H1 (cell line): ENCODE measurements at regions not wholly inside any gene's neighbourhood (a gene's known extent, or its start where the extent isn't known, plus 50 kb on each side); places are given as distances from the start of the nearest gene placed in this dataset.
A peak's percentile ranks its signal among the peaks of the same experiment; 100 is the strongest.

ENCODE experiments used
- CBX5 ChIP-seq: fragments of 300-800, 300-1000 bp; sonication (generic); IDR thresholded peaks from 2 replicates; pipeline ENCODE4 v1.7.1; 2016; ENCODE audit warnings: antibody characterized with exemption, low read length, low read depth
- EZH2 ChIP-seq: fragments of 200-600 bp; sonication (generic); IDR thresholded peaks from 2 replicates; pipeline ENCODE4 v1.7.1; 2012; ENCODE audit warnings: low read depth, mild to moderate bottlenecking, moderate library complexity, low read length, inconsistent platforms; ENCODE audit not compliant: severe bottlenecking
- SAP30 ChIP-seq: fragments of 300-600 bp; sonication (generic); IDR thresholded peaks from 2 replicates; pipeline ENCODE4 v1.7.1; 2012; ENCODE audit warnings: low read length, moderate library complexity, mild to moderate bottlenecking, inconsistent platforms; ENCODE audit not compliant: insufficient read depth, insufficient replicate concordance
- TAF1 ChIP-seq: IDR thresholded peaks from 2 replicates; pipeline ENCODE4 v1.6.1; 2011; ENCODE audit warnings: mild to moderate bottlenecking, low read depth, low read length
- TF ChIP-seq, protein P1 (sequence below): fragments of 300-600 bp; sonication (generic); IDR thresholded peaks from 2 replicates; pipeline ENCODE4 v1.7.1; 2012; ENCODE audit warnings: low read length, moderate library complexity, mild to moderate bottlenecking, inconsistent platforms; ENCODE audit not compliant: insufficient replicate concordance
- TF ChIP-seq, protein P2 (sequence below), 3 experiments: IDR thresholded peaks; 1 replicate in 2 of 3; 2 replicates in 1 of 3; pipeline versions ENCODE4 v1.5.1 to v1.6.1; 2011; ENCODE audit warnings: low read length in 3 of 3, mild to moderate bottlenecking in 3 of 3, inconsistent platforms in 2 of 3, low read depth in 1 of 3, moderate library complexity in 1 of 3; ENCODE audit not compliant: insufficient read depth in 1 of 3; ENCODE audit errors: control extremely low read depth in 1 of 3
- TF ChIP-seq, protein P3 (sequence below): IDR thresholded peaks from 2 replicates; pipeline ENCODE4 v1.6.1; 2011; ENCODE audit warnings: low read depth, mild to moderate bottlenecking, low read length; ENCODE audit not compliant: insufficient read depth

DNA sequence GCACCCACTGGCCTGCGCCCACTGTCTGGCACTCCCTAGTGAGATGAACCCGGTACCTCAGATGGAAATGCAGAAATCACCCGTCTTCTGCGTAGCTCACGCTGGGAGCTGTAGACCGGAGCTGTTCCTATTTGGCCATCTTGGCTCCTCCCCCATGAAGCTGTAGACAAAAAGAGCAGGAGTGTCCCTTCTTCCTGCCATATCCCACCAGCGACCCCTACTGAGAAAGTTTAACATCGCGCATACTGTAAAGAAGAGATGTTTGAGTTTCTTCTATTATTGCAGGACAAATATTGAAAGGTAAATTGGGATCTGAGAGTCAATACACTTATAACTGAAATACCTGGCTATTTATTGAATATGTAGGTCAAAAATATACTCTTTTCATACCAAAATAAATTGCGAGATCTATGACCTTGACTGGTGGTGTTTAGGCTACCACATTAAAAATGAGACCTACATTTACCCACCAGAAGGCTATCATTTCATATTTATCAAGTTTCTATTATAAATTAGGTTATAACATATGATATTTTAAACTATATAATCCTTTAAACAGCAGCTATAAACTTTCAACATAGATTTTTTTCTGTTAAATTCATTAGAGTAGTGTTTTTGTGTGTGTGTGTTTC lies 586.3 kb downstream of the HTR1B start (continued):
- TF ChIP-seq, protein P1, sequence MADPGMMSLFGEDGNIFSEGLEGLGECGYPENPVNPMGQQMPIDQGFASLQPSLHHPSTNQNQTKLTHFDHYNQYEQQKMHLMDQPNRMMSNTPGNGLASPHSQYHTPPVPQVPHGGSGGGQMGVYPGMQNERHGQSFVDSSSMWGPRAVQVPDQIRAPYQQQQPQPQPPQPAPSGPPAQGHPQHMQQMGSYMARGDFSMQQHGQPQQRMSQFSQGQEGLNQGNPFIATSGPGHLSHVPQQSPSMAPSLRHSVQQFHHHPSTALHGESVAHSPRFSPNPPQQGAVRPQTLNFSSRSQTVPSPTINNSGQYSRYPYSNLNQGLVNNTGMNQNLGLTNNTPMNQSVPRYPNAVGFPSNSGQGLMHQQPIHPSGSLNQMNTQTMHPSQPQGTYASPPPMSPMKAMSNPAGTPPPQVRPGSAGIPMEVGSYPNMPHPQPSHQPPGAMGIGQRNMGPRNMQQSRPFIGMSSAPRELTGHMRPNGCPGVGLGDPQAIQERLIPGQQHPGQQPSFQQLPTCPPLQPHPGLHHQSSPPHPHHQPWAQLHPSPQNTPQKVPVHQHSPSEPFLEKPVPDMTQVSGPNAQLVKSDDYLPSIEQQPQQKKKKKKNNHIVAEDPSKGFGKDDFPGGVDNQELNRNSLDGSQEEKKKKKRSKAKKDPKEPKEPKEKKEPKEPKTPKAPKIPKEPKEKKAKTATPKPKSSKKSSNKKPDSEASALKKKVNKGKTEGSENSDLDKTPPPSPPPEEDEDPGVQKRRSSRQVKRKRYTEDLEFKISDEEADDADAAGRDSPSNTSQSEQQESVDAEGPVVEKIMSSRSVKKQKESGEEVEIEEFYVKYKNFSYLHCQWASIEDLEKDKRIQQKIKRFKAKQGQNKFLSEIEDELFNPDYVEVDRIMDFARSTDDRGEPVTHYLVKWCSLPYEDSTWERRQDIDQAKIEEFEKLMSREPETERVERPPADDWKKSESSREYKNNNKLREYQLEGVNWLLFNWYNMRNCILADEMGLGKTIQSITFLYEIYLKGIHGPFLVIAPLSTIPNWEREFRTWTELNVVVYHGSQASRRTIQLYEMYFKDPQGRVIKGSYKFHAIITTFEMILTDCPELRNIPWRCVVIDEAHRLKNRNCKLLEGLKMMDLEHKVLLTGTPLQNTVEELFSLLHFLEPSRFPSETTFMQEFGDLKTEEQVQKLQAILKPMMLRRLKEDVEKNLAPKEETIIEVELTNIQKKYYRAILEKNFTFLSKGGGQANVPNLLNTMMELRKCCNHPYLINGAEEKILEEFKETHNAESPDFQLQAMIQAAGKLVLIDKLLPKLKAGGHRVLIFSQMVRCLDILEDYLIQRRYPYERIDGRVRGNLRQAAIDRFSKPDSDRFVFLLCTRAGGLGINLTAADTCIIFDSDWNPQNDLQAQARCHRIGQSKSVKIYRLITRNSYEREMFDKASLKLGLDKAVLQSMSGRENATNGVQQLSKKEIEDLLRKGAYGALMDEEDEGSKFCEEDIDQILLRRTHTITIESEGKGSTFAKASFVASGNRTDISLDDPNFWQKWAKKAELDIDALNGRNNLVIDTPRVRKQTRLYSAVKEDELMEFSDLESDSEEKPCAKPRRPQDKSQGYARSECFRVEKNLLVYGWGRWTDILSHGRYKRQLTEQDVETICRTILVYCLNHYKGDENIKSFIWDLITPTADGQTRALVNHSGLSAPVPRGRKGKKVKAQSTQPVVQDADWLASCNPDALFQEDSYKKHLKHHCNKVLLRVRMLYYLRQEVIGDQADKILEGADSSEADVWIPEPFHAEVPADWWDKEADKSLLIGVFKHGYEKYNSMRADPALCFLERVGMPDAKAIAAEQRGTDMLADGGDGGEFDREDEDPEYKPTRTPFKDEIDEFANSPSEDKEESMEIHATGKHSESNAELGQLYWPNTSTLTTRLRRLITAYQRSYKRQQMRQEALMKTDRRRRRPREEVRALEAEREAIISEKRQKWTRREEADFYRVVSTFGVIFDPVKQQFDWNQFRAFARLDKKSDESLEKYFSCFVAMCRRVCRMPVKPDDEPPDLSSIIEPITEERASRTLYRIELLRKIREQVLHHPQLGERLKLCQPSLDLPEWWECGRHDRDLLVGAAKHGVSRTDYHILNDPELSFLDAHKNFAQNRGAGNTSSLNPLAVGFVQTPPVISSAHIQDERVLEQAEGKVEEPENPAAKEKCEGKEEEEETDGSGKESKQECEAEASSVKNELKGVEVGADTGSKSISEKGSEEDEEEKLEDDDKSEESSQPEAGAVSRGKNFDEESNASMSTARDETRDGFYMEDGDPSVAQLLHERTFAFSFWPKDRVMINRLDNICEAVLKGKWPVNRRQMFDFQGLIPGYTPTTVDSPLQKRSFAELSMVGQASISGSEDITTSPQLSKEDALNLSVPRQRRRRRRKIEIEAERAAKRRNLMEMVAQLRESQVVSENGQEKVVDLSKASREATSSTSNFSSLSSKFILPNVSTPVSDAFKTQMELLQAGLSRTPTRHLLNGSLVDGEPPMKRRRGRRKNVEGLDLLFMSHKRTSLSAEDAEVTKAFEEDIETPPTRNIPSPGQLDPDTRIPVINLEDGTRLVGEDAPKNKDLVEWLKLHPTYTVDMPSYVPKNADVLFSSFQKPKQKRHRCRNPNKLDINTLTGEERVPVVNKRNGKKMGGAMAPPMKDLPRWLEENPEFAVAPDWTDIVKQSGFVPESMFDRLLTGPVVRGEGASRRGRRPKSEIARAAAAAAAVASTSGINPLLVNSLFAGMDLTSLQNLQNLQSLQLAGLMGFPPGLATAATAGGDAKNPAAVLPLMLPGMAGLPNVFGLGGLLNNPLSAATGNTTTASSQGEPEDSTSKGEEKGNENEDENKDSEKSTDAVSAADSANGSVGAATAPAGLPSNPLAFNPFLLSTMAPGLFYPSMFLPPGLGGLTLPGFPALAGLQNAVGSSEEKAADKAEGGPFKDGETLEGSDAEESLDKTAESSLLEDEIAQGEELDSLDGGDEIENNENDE, result no peak
- TF ChIP-seq SAP30 (no peak), CBX5 (no peak), TAF1 (peak; percentile 56), EZH2 (no peak)
- TF ChIP-seq, protein P2, sequence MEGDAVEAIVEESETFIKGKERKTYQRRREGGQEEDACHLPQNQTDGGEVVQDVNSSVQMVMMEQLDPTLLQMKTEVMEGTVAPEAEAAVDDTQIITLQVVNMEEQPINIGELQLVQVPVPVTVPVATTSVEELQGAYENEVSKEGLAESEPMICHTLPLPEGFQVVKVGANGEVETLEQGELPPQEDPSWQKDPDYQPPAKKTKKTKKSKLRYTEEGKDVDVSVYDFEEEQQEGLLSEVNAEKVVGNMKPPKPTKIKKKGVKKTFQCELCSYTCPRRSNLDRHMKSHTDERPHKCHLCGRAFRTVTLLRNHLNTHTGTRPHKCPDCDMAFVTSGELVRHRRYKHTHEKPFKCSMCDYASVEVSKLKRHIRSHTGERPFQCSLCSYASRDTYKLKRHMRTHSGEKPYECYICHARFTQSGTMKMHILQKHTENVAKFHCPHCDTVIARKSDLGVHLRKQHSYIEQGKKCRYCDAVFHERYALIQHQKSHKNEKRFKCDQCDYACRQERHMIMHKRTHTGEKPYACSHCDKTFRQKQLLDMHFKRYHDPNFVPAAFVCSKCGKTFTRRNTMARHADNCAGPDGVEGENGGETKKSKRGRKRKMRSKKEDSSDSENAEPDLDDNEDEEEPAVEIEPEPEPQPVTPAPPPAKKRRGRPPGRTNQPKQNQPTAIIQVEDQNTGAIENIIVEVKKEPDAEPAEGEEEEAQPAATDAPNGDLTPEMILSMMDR (IDR thresholded peaks at IDR 0.05; ENCODE audit: control extremely low read depth in 1 of 3, insufficient read depth in 1 of 3, low read depth in 1 of 3, low read length in 3 of 3), result peak; percentile 25 to 71 (median 66)
- TF ChIP-seq, protein P3, sequence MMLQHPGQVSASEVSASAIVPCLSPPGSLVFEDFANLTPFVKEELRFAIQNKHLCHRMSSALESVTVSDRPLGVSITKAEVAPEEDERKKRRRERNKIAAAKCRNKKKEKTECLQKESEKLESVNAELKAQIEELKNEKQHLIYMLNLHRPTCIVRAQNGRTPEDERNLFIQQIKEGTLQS, result no peak
